Gastrocnemius medialis (tissue), 4 donors: ENCODE measurements at regions not wholly inside any gene's neighbourhood (a gene's known extent, or its start where the extent isn't known, plus 50 kb on each side); places are given as distances from the start of the nearest gene placed in this dataset.

ENCODE experiments used
- POLR2A ChIP-seq, 2 donors: fragments of 450-650 bp; IDR thresholded peaks; one replicate each; pipeline ENCODE4 v1.6.1; 2017; ENCODE audit warnings: antibody characterized with exemption in 2 of 2, mild to moderate bottlenecking in 2 of 2, moderate library complexity in 2 of 2
- TF ChIP-seq, protein P1 (sequence below), 5 experiments: fragments of 450-650 bp in 3 of 5; fragments of 200-600 bp in 2 of 5; sonication (generic) in 2 of 5; IDR thresholded peaks in 4 of 5; conservative IDR thresholded peaks in 1 of 5; 1 replicate in 4 of 5; 2 replicates in 1 of 5; pipeline ENCODE4 v1.5.1; 2016 to 2019; ENCODE audit warnings: antibody characterized with exemption in 5 of 5, mild to moderate bottlenecking in 3 of 5, moderate library complexity in 3 of 5

DNA sequence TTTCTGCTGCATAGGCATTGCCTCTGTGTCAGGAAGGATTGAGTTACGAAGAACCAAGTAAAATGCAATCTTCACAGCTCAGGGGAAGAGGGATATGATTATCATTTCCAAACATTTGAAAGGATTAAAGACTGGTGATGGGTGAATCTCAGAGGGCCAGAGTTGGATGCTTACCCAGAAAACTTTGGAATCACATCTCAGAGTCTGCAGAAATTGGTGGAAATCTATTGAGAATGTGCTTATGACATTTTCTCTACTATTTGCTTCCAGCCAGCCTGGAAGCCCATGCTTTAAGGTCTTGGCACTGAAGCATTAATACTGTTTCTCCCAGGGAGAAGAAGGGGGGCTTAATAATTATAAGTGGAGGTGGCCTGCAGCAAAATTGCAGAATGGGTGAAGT, 1301.4 kb upstream of the PIK3C3 start:
- TF ChIP-seq POLR2A (IDR thresholded peaks at IDR 0.05) = no peak
- TF ChIP-seq, protein P1, sequence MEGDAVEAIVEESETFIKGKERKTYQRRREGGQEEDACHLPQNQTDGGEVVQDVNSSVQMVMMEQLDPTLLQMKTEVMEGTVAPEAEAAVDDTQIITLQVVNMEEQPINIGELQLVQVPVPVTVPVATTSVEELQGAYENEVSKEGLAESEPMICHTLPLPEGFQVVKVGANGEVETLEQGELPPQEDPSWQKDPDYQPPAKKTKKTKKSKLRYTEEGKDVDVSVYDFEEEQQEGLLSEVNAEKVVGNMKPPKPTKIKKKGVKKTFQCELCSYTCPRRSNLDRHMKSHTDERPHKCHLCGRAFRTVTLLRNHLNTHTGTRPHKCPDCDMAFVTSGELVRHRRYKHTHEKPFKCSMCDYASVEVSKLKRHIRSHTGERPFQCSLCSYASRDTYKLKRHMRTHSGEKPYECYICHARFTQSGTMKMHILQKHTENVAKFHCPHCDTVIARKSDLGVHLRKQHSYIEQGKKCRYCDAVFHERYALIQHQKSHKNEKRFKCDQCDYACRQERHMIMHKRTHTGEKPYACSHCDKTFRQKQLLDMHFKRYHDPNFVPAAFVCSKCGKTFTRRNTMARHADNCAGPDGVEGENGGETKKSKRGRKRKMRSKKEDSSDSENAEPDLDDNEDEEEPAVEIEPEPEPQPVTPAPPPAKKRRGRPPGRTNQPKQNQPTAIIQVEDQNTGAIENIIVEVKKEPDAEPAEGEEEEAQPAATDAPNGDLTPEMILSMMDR (IDR thresholded peaks at IDR 0.05 in 4 of 5, conservative IDR thresholded peaks at IDR 0.05 in 1 of 5) = no peak
